GM18520 (cell line): ENCODE measurements at regions not wholly inside any gene's neighbourhood (a gene's known extent, or its start where the extent isn't known, plus 50 kb on each side); places are given as distances from the start of the nearest gene placed in this dataset.

Source experiments
- ATAC-seq: cut with Tn5 transposase; IDR thresholded peaks from one replicate; pipeline ENCODE4 v1.9.1; 2021; ENCODE audit not compliant: unreplicated experiment

DNA sequence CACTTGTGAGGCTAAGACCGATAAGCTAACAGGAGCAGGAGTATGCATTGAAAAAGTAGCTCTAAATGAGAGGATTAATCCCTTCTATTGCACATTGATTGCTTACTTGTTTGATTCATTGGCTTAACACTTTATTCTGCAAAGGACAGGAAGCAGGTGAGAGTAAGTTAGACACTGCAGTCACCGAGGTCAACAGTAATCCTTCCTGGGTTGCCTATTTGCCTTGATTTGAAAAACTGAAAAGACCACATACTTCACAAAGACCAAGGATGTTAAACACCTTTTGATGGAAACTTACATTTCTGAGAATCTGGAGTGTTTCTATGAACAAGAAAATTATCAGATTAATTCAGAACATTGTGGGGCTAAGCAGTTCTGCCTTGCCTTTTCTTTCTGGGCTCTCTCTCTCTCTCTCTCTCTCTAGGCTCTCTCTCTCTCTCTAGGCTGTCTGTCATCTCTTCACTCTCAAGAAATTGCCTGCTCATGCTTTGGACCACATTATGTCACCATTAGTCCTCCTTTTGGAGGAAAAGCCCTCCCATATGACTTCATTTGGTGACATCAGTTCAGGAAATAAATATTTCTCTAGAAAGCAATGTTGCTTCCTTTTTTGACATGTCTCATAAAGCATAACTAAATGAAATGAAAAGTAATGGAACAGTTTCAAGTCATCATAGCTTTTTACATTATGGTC lies 103.8 kb downstream of the TNFSF18 start:
- ATAC-seq = no peak

DNA sequence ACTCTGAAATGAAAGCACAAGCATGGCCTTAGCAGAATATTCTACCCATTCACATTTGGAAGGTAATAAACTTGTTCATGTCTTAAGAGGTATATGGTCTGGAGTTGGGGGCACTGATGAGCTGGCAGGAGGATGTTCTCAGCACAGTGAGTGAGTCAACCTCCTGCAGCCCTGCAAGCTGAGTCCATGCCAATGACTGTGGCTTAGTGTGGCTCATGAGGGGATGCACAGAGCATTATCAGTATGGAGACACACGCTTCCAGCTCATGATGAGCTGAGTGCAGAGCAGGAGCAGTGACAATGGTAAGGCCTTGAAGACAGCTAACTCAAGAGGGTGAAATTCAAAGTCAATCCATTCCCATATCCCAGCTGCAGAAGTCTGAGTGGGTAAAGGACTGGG lies 102.3 kb downstream of the TNFSF18 start:
- ATAC-seq = no peak

GRCh38 chr1:172949096-172949495 lies 101.6 kb downstream of the TNFSF18 start:
- ATAC-seq = no peak

DNA sequence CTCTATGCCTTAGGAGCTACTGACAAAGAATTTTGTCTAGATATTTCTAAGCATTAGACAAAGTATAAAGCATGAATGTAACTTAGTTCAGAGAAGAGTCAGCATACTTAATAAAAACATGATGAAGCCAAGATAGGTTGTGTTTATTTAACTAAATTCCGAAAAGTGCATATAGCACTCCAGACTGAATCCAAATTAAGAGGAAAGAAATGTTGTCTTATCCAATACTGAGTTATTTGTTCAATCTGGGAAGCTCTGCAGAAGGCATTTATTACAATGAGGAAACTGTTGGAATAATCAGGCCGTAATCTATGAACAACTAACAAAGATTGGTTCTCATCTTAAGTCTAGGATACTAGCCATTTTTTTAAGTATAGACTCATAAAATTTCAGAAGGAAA lies 100.2 kb downstream of the TNFSF18 start:
- ATAC-seq = no peak

- no peak for ATAC-seq
Observed at GRCh38 chr1:172951730-172952365, 98.9 kb downstream of the TNFSF18 start.

GRCh38 chr1:172952516-172952915 lies 98.2 kb downstream of the TNFSF18 start:
- ATAC-seq = no peak

DNA sequence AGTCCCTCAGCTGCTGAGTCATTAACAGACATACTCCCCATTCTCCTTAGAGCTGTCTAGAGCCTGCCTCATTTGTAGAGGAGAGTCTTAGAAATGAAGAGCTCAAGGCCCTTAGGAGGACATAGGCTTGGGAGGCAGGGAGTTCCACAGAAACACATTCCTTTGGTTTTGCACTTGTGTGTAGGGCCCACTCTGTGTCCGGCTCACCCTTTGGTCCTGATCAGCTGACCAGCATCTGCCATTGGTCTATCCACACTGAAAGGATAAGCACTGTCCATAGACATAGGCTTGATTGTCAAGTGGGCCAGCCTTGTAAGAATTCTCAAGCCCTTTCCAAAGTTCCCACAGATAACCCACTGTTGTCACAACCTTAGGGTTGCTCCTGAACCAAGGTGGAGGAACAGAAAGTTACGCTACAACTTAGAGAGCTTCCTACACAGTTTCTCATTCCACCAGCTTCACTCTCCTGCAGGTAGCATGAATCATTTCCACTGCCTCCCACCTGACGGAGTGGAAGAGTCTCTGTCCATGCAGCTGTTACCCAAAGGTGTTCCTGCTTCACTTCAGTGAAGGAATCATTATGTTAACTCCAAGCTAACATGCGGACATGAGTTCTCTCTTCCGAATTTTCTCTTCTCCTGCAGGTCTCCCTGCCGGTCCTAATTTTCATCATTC lies 96.1 kb downstream of the TNFSF18 start:
- ATAC-seq = no peak

DNA sequence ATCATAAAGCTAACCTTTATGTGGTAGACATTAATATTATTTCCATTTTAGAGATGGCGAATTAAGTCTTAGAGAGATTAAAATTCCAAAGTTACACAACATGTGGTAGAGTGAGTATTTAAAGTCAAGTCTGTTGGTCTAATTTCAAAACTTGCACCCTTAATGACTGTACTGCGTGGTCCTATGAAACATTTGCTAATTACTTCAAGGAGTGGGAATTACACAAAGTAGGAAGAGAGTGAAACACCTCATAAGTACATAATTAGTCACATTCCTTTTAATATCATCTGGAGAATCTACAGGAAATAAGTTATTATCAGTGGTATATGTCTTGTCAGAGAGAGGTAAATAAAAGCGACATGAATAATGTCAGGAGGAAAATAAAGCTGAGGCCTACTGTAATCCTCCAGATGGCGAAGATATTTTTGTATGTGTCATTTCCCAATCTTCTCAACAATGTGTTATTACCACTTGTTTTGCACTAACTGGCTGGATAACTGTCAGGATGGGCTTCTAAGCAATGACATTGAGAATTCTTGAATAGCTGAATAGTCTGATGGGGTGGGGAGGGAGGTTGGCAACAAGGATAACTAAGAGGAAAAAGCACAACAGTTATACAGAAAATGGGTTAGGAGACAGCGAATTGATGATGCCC lies 95.5 kb downstream of the TNFSF18 start:
- no peak for ATAC-seq

GRCh38 chr1:172956871-172957270 lies 93.9 kb downstream of the TNFSF18 start:
- ATAC-seq = no peak

DNA sequence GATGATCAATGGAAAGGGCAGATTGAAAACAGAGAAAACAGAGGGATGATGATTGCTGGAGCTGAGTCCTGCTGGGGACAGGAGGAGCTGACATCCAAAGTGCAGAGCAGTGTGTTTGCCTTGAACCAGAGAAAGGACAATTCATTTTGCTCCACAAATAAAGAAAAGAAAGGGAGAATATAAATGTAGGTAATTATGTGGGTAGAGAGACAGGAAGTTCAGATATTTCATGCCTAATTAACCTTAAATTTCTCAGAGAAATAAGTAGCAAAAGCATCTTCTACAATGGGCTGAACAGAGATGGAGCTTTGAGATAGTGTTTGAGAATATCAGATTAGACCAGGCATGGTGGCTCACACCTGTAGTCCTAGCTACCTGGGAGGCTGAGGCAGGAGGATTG lies 93.2 kb downstream of the TNFSF18 start:
- ATAC-seq = no peak

- no peak for ATAC-seq
Observed at GRCh38 chr1:172959571-172959970, 91.2 kb downstream of the TNFSF18 start.

- no peak for ATAC-seq
Observed at GRCh38 chr1:172960019-172960418, 90.7 kb downstream of the TNFSF18 start.

GRCh38 chr1:172960454-172961208 lies 90.1 kb downstream of the TNFSF18 start:
- no peak for ATAC-seq

DNA sequence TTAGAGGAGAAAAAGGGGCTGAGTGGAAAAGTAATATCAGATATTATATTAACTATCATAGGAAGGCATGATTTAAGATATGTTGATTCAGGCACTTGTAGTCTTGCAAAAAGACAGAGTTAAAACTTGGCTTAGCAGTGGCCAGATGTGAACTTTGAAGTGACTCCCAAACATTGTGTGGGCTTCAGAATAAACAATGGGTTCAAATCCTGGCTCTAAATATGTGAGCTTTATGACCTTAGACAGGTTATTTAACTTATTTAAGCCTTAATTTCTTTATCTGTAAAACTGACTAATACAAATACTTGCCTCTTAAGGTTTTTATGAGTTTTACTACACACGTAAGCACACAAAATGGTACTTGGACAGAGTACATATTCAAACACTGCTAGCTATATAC lies 85.9 kb downstream of the TNFSF18 start:
- no peak for ATAC-seq

- no peak for ATAC-seq
Observed at GRCh38 chr1:172966844-172967540, 83.7 kb downstream of the TNFSF18 start.

DNA sequence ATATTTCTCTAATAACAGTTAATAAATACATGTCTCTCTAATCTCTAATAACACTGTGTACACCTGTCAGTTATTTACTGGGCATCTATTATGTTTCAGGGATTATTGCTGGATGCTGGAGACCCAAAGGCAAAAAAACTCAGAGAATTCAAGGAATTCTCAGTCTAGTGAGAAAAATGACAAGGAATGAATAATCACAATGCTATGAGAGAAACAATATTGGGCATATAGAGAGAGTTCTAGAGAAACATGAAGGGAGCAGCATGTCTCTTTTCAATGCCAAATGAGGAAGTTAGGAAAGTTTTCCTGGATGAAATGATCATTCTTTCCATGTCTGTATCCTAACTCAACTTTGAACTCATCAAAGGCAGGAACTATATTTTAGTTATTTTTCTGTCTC lies 82.8 kb downstream of the TNFSF18 start:
- ATAC-seq = no peak

- ATAC-seq = no peak
Observed at GRCh38 chr1:172969611-172970010, 81.1 kb downstream of the TNFSF18 start.

- no peak for ATAC-seq
Observed at GRCh38 chr1:172970186-172970585, 80.6 kb downstream of the TNFSF18 start.

DNA sequence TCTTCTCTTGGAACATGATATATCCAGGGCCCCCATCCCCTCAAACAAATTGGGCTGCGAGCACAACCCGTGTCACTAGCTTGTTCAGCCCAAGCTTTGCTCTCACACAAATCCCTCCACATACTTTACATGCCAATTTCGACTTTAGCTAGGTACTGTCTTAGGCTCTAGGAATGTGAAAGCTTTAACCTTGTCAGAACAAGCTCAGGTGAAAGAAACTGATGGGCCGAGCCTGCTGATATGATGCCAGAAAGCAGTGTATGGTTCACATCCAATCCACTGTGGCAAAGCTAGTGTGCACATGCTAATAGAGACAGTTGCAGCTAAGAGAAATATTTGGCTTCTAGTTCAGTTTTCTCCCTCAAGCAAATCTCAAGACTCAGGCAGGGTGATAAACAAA lies 79.5 kb downstream of the TNFSF18 start:
- ATAC-seq = no peak

DNA sequence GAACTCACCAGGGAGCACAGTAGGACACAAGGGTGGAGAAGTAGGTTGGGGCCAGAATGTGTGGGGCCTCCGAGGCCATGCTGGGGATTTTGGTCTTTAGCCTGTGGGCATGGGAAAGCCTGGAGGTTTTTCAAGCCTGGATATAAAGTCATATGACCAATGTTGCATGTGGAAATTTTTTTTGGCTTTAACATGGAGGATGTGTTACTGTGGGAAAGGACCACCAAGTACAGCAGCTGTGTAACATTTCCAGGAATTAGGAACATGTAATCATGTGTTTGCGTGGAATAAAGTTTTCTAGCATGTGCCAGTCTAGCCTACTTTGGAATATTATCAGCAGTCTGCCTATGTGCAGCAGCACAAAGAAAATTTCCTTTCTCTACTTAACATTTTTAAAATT lies 78.5 kb downstream of the TNFSF18 start:
- no peak for ATAC-seq

DNA sequence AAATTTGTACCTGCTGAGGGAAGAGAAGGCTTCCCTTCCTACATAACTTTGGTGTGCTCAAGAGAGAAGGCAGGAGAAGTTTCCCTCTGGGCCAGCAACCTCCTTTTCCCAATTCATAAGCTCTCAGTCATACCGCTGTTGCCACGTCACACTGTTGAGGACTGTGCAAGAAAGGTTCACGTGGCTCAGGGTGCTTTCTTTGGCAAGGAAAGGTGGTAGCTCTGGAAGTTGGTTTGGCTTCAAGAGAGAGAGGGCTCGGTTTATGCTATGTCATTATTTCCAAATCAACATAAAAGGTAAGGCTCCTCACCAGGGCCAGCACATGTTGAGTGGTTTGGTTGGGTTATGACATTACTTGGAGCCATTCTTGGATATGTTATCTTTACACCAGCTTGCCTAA lies 77.3 kb downstream of the TNFSF18 start:
- ATAC-seq = no peak
